ENCODE measurements at regions not wholly inside any gene's neighbourhood (a gene's known extent, or its start where the extent isn't known, plus 50 kb on each side); places are given as distances from the start of the nearest gene placed in this dataset.

- no peak for TF ChIP-seq ZNF384 (IDR thresholded peaks at IDR 0.05; ENCODE audit: low read depth, low read length)
- TF ChIP-seq NRF1 (conservative IDR thresholded peaks at IDR 0.05 in 1 of 2, IDR thresholded peaks at IDR 0.05 in 1 of 2): no peak
- no peak for TF ChIP-seq MAZ (CRISPR knock-in tag; conservative IDR thresholded peaks at IDR 0.05 in 1 of 2, IDR thresholded peaks at IDR 0.05 in 1 of 2)
- no peak for TF ChIP-seq SIX5 (IDR thresholded peaks at IDR 0.05; ENCODE audit: borderline replicate concordance in 1 of 2, insufficient read depth in 1 of 2, low read depth in 1 of 2, low read length in 2 of 2)
- TF ChIP-seq ZNF589 (CRISPR knock-in tag; IDR thresholded peaks at IDR 0.05; ENCODE audit: low read depth): no peak
- TF ChIP-seq CTCF (IDR thresholded peaks at IDR 0.05 in 2 of 3, conservative IDR thresholded peaks at IDR 0.05 in 1 of 3; ENCODE audit: insufficient read depth in 2 of 3, low read depth in 1 of 3, low read length in 3 of 3): no peak
- no peak for TF ChIP-seq SMAD2 (IDR thresholded peaks at IDR 0.05; ENCODE audit: low read depth, low read length)
- TF ChIP-seq PML (IDR thresholded peaks at IDR 0.05; ENCODE audit: low read length): no peak
- no peak for TF ChIP-seq USF1 (CRISPR knock-in tag; IDR thresholded peaks at IDR 0.05)
- TF ChIP-seq MEF2D (tag; conservative IDR thresholded peaks at IDR 0.05; ENCODE audit: low read depth): no peak
Measured at GRCh38 chr6:164066335-164066734, 651.8 kb downstream of the QKI start.

All from K562 (cell line).